Activated T-cell treated with anti-CD3 and anti-CD28 coated beads, Interleukin-2, amount 50 U/mL, for 4 hours (primary cell): ENCODE measurements at regions not wholly inside any gene's neighbourhood (a gene's known extent, or its start where the extent isn't known, plus 50 kb on each side); places are given as distances from the start of the nearest gene placed in this dataset.

ENCODE experiments used
- ATAC-seq, 2 donors: fragments of 200-7000 bp; cut with Tn5 transposase; one replicate each; pipeline ENCODE4 v1.10.0; 2021
- DNase-seq: peaks from one replicate; pipeline ENCODE4 v3.0.0-alpha.2; 2020
- H3K27me3 Mint-ChIP-seq: one replicate; pipeline ENCODE4 v1.8.0; 2021; ENCODE audit warnings: low read depth, mixed read lengths
- H3K36me3 Mint-ChIP-seq: one replicate; pipeline ENCODE4 v1.8.0; 2022; ENCODE audit warnings: mixed read lengths; ENCODE audit not compliant: insufficient read depth
- H3K4me1 Mint-ChIP-seq: one replicate; pipeline ENCODE4 v1.8.0; 2021; ENCODE audit warnings: low read depth, mixed read lengths
- H3K4me3 Mint-ChIP-seq: one replicate; pipeline ENCODE4 v1.8.0; 2021; ENCODE audit warnings: mild to moderate bottlenecking, moderate library complexity, mixed read lengths
- H3K9me3 Mint-ChIP-seq: one replicate; pipeline ENCODE4 v1.8.0; 2021; ENCODE audit warnings: mixed read lengths

- no peak for DNase-seq
- H3K4me3 Mint-ChIP-seq: no peak overlapping the region
- H3K4me1 Mint-ChIP-seq: no peaks in the 10 kb centered on the region
- no peak for ATAC-seq
- no peaks in the 10 kb centered on the region for H3K27me3 Mint-ChIP-seq
- no peaks in the 10 kb centered on the region for H3K36me3 Mint-ChIP-seq
- no peaks in the 10 kb centered on the region for H3K9me3 Mint-ChIP-seq
These were observed 65.7 kb upstream of the FGF13 start for GRCh38 chrX:138777230-138777629.

GRCh38 chrX:138775517-138775916, 64.0 kb upstream of the FGF13 start:
- Mint-ChIP-seq H3K27me3 (no peaks in the 10 kb centered on the region), H3K4me1 (no peaks in the 10 kb centered on the region), H3K36me3 (no peaks in the 10 kb centered on the region), H3K4me3 (no peak overlapping the region), H3K9me3 (no peaks in the 10 kb centered on the region)
- ATAC-seq (no peak), DNase-seq (no peak)

- H3K4me1 Mint-ChIP-seq: no peaks in the 10 kb centered on the region
- no peak for DNase-seq
- no peaks in the 10 kb centered on the region for H3K9me3 Mint-ChIP-seq
- no peaks in the 10 kb centered on the region for H3K36me3 Mint-ChIP-seq
- no peaks in the 10 kb centered on the region for H3K27me3 Mint-ChIP-seq
- no peak overlapping the region for H3K4me3 Mint-ChIP-seq
- ATAC-seq: no peak
These were observed 59.5 kb upstream of the FGF13 start for GRCh38 chrX:138771047-138771446.

GRCh38 chrX:138769918-138770317, 58.4 kb upstream of the FGF13 start:
- H3K9me3 Mint-ChIP-seq: no peaks in the 10 kb centered on the region
- no peaks in the 10 kb centered on the region for H3K27me3 Mint-ChIP-seq
- no peak overlapping the region for H3K4me3 Mint-ChIP-seq
- H3K36me3 Mint-ChIP-seq: no peaks in the 10 kb centered on the region
- ATAC-seq (no peak), DNase-seq (no peak)
- no peaks in the 10 kb centered on the region for H3K4me1 Mint-ChIP-seq

- H3K4me1 Mint-ChIP-seq: no peaks in the 10 kb centered on the region
- no peaks in the 10 kb centered on the region for H3K36me3 Mint-ChIP-seq
- no peak for DNase-seq
- H3K27me3 Mint-ChIP-seq: no peaks in the 10 kb centered on the region
- no peaks in the 10 kb centered on the region for H3K9me3 Mint-ChIP-seq
- no peak overlapping the region for H3K4me3 Mint-ChIP-seq
- no peak for ATAC-seq
These were observed 53.5 kb upstream of the FGF13 start for GRCh38 chrX:138765051-138765450.

GRCh38 chrX:138763761-138764160, 52.2 kb upstream of the FGF13 start:
- Mint-ChIP-seq H3K4me1 (no peaks in the 10 kb centered on the region), H3K27me3 (no peaks in the 10 kb centered on the region), H3K36me3 (no peaks in the 10 kb centered on the region), H3K9me3 (no peaks in the 10 kb centered on the region), H3K4me3 (no peak overlapping the region)
- DNase-seq (no peak), ATAC-seq (no peak)

GRCh38 chrX:138761380-138761779, 49.9 kb upstream of the FGF13 start:
- ATAC-seq: no peak
- no peaks in the 10 kb centered on the region for H3K9me3 Mint-ChIP-seq
- no peak overlapping the region for H3K4me3 Mint-ChIP-seq
- no peak for DNase-seq
- H3K4me1 Mint-ChIP-seq: no peaks in the 10 kb centered on the region
- H3K36me3 Mint-ChIP-seq: no peaks in the 10 kb centered on the region
- no peaks in the 10 kb centered on the region for H3K27me3 Mint-ChIP-seq
